ENCODE measurements at regions not wholly inside any gene's neighbourhood (a gene's known extent, or its start where the extent isn't known, plus 50 kb on each side); places are given as distances from the start of the nearest gene placed in this dataset.

GRCh38 chr2:226674123-226674522, 125.5 kb downstream of the IRS1 start:
- Histone ChIP-seq H3K4me1 (no peaks in the 10 kb centered on the region), H3K27ac (no peak overlapping the region), H3K27me3 (no peaks in the 10 kb centered on the region), H3K9me3 (no peaks in the 10 kb centered on the region), H3K36me3 (ENCODE audit: low read depth, missing control alignments) (no peaks in the 10 kb centered on the region), H3K4me3 (no peak overlapping the region)
- 84% methylated on average over 2 of the region's 2 CpGs for WGBS, 2 donors
- no peak for DNase-seq
- TF ChIP-seq CTCF (IDR thresholded peaks at IDR 0.05): no peak
- no peak for TF ChIP-seq POLR2A (IDR thresholded peaks at IDR 0.05)
- intact Hi-C loops (cut with DNase I; ENCODE audit: low total_unique reads): no loop called here

GRCh38 chr2:226673314-226673723, 126.3 kb downstream of the IRS1 start:
- no peak for TF ChIP-seq POLR2A (IDR thresholded peaks at IDR 0.05)
- no peak for TF ChIP-seq CTCF (IDR thresholded peaks at IDR 0.05)
- no peaks in the 10 kb centered on the region for H3K36me3 ChIP-seq (ENCODE audit: low read depth, missing control alignments)
- DNase-seq: no peak
- H3K27me3 ChIP-seq: no peaks in the 10 kb centered on the region
- intact Hi-C loops (cut with DNase I; ENCODE audit: low total_unique reads): no loop called here
- no peaks in the 10 kb centered on the region for H3K4me1 ChIP-seq
- no peaks in the 10 kb centered on the region for H3K9me3 ChIP-seq
- no peak overlapping the region for H3K4me3 ChIP-seq
- WGBS, 2 donors: 57 to 60% methylated on average over 4 of the region's 4 CpGs
- no peak overlapping the region for H3K27ac ChIP-seq

- Histone ChIP-seq H3K9me3 (no peaks in the 10 kb centered on the region), H3K36me3 (ENCODE audit: low read depth, missing control alignments) (no peaks in the 10 kb centered on the region), H3K27me3 (no peaks in the 10 kb centered on the region), H3K4me1 (no peaks in the 10 kb centered on the region), H3K4me3 (no peak overlapping the region), H3K27ac (no peak overlapping the region)
- WGBS, 2 donors: 70 to 77% methylated on average over 4 of the region's 4 CpGs
- DNase-seq: no peak
- intact Hi-C loops (cut with DNase I; ENCODE audit: low total_unique reads): no loop called here
- no peak for TF ChIP-seq CTCF (IDR thresholded peaks at IDR 0.05)
- TF ChIP-seq POLR2A (IDR thresholded peaks at IDR 0.05): no peak
Observed at GRCh38 chr2:226671141-226671676, 128.4 kb downstream of the IRS1 start.

- H3K4me1 ChIP-seq: no peaks in the 10 kb centered on the region
- H3K36me3 ChIP-seq (ENCODE audit: low read depth, missing control alignments): no peaks in the 10 kb centered on the region
- DNase-seq: no peak
- no peak overlapping the region for H3K27ac ChIP-seq
- TF ChIP-seq POLR2A (IDR thresholded peaks at IDR 0.05): no peak
- TF ChIP-seq CTCF (IDR thresholded peaks at IDR 0.05): no peak
- intact Hi-C loops (cut with DNase I; ENCODE audit: low total_unique reads): no loop called here
- H3K27me3 ChIP-seq: no peaks in the 10 kb centered on the region
- no peak overlapping the region for H3K4me3 ChIP-seq
- WGBS, 2 donors: 92 to 96% methylated on average over 3 of the region's 3 CpGs
- no peaks in the 10 kb centered on the region for H3K9me3 ChIP-seq
Observed at GRCh38 chr2:226669905-226670304, 129.7 kb downstream of the IRS1 start.

GRCh38 chr2:226669249-226669648, 130.4 kb downstream of the IRS1 start:
- intact Hi-C loops (cut with DNase I; ENCODE audit: low total_unique reads): no loop called here

More at GRCh38 chr2:226669249-226669648, 130.4 kb downstream of the IRS1 start:
- DNase-seq: no peak
- Histone ChIP-seq H3K27me3 (no peaks in the 10 kb centered on the region), H3K4me3 (no peak overlapping the region), H3K27ac (no peak overlapping the region), H3K9me3 (no peaks in the 10 kb centered on the region), H3K4me1 (no peaks in the 10 kb centered on the region), H3K36me3 (ENCODE audit: low read depth, missing control alignments) (no peaks in the 10 kb centered on the region)
- WGBS, 2 donors: 92 to 95% methylated on average over 4 of the region's 4 CpGs
- TF ChIP-seq CTCF (IDR thresholded peaks at IDR 0.05) (no peak), POLR2A (IDR thresholded peaks at IDR 0.05) (no peak)

All from testis (tissue), 2 donors.